Stimulated activated CD8-positive, alpha-beta memory T cell treated with anti-CD3 and anti-CD28 coated beads, Interleukin-12 subunit alpha, Interleukin-12 subunit beta, amount 100 ng/mL, for 24 hours (primary cell): ENCODE measurements at regions not wholly inside any gene's neighbourhood (a gene's known extent, or its start where the extent isn't known, plus 50 kb on each side); places are given as distances from the start of the nearest gene placed in this dataset.
"Not testable (repeated sequence)": the region's sequence is repeated elsewhere in the genome, so short reads cannot be mapped to it uniquely, and the experiment has no call there.

Source experiments
- DNase-seq: peaks from one replicate; pipeline ENCODE4 v3.0.0-alpha.2; 2020; ENCODE audit errors: extremely low read depth

DNA sequence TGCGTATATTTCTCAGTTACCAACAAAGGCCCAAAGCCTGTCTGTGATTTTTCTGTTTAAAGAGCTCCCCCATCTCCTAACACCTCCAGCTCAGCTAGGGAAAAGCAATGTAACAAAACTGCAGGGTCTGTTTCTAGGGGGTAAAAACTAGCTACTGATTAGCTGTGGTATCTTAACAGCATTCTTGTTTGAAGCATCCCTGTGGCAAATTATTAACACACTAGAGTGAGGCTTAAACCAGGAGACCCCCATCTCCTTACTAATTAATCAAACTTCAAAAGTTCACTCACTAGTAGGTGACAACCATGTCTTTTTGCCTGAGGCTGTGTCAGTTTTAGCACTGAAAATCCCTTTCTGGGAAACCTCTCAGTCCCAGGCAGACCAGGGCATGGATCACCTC, 186.2 kb upstream of the PARD3B start:
- no peak for DNase-seq

DNA sequence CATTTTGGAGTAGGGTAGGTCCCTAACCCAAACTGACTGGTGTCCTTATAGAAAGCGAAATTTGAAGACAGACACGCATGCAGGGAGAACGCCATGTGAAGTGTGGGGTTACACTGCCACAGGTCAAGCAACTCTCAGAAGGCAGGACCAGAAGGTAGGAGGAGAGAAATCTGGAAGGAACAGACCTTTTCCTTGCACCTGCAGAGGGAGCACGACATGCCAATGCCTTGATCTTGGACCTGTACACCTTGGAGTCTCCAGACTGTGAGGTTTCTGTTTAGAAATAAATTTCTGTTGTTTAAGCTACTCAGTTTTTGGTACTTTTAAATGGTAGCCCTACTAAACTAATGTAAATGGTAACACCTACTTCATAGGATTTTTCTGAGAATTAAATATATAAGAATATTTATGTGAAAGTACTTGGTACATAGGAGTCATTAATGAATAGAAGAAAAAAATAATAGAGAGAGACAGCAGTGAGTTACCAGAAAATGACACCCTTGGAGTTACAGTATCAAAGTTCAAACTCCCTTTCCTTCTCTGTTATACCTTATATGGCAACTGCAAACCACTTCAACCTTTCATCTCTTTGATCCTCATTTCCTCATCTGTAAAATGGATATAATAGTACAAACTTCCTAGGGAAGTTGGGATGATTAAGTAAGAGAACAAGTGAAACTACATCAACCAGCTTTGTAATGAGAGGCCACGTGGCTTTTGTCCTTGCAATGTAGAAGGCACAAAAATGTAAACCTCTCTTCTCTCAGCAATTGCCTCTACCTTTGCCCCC, 184.9 kb upstream of the PARD3B start:
- DNase-seq: no peak

DNA sequence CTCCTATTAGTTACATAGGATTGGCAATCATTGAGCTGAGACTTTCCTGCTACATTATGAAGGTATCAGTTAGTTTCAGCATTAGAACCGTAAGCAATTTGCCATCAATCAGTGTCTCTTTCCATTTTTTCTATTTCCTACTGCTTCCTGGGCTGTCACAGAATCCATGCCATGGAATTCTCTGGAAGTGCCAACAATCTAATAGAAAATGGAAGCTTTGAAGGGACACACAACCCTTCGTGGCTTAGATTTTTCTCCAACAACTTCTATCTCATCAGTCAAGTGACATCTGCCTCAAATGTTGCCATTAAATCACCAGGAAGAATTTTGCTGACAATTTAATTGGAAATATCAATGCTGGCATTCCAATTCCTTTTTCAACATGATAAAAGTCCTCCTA, 183.5 kb upstream of the PARD3B start:
- no peak for DNase-seq

DNA sequence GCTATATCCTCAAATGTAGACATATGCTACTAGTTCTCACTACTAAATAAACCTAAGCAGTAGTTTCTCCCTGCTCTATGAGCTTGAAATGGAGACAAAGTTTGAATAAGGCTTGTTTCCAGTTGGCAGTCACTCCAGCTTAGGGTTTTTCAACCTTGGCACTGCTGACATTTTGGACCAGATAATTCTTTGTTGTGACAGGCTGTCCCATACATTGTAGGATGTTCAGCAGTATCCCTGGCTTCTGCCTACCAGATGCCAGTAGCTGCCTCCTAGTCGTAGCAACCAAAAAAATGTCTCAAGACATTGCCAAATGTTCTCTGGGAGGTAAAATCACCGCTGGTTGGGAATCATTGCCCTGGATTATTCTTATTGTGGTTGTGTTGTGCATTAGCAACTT, 182.7 kb upstream of the PARD3B start:
- DNase-seq: no peak

DNA sequence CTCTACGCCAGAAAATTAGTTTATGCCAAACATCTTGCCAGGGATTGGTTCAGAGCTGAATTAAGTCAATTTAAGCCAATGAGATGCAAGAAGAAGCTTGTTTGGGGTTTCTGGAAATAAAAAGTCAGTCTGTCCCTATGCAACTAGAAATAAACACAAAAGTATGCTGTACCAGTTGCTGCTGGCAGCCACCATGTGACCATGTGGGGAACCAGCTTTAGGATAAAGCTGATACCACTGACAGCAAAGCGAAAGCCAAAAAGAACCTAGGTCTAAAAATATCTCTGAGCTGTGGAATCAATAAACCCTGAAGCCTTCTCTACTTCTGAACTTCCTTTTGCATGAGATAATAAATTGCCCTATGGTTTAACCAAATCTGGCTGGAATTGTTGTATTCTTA, 181.8 kb upstream of the PARD3B start:
- no peak for DNase-seq

DNA sequence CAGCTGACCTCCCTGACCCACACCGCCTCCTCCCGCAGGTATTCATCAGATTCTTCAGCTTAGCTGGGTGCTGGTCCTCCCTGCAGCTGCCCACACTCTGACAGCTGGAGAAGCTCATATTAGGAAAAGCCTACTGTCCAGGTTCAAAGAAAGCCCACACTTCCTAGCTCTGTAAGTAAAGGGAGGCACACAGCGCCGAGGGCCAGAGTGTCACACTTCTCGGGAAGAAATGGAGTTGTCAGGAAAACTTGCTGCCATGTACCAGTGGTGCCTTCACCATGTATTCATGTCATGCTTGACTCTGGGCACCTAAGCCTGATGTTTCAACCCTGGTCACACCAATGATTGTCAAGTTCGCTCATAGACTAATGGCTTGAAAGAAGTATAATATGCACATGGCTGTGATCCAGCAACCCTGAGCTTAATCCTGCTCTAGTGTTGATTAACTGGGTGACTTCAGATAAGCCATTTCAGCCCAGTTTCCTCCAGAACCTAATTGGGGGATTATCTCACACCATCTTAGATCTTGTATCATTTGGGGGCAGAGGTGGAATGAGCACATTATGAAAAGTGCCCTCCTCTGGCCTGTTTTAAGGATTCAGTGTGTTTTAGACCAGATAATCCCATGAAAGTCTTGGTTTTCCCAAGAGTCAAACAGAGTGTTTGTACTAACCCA, 180.3 kb upstream of the PARD3B start:
- no peak for DNase-seq

DNA sequence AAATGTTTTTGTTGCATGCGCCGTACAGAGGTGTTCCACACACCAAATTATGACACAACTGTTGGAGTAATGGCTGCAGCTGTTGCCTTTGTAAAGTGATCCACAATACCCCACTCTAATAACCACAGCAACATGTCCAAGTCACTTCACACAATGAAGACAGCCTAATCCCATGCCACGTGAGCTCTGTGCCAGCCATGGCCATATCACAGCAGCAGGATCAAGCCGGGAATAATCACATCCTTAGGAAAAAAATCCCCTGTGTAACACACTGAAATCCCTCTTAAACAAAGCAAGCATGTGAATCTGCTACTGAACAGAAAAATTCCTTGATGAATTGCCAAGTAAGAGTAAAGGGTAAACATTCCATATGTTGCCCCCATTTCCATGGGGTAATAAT, 179.5 kb upstream of the PARD3B start:
- no peak for DNase-seq

DNA sequence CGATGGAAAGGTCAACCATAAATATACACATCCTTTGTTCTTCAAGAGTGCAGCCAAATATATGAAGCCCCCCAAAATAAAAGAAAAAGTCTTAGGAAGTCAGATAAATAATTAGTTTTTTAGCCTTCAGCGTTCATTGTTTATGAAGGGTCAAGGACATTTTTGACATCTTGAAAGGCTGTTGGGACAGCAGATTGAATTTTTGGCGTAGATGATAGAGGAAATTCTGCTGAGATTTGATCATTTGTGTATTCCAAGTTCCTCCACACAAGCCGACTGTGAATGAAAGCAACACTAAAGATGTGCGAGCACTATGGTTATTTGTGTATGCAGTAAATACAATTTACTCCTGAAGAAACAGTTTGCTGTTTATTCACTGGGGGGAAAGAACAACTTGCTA, 177.8 kb upstream of the PARD3B start:
- no peak for DNase-seq

DNA sequence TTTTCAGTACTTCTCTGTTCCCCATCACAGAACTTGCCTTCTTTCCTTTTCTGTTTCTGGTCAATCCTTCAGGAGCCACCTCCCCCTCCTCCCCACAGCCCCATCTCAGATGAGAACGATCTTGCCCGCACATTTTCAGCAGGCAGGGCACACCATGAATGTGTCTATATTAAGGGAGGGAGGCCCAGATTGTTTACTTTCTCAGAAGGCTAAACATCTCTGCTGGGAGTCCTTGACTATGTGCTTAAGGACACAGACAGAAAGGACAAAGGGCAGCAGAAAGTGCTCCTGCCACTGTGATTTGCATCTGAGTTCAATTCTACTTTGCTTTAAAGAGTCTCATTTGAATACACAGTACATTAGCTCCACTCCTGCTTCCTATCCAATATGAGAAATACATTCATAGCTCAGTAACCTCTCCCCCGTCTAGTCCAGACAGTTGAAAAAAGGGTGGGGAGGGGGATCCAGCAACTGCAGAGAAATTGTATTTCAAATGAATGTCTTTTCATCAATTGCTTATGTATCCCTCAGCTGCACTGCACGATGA, 175.0 kb upstream of the PARD3B start:
- DNase-seq: no peak

DNA sequence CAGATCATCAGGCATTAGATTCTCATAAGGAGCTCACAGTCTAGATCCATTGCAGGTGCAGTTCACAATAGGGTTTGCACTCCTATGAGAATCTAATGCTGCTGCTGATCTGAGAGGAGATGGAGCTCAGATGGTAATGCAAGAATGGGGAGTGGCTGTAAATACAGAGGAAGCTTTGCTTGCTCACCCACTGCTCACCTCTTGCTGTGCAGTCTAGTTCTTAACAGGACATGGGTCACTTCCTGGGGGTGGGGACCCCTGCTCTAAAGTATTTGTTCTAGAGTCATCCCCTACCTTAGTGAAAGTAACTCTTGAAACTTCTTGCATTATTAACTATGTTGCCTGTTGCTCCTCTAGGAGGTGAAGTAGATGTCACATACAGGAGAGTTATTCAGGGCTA, 171.3 kb upstream of the PARD3B start:
- DNase-seq: no peak

DNA sequence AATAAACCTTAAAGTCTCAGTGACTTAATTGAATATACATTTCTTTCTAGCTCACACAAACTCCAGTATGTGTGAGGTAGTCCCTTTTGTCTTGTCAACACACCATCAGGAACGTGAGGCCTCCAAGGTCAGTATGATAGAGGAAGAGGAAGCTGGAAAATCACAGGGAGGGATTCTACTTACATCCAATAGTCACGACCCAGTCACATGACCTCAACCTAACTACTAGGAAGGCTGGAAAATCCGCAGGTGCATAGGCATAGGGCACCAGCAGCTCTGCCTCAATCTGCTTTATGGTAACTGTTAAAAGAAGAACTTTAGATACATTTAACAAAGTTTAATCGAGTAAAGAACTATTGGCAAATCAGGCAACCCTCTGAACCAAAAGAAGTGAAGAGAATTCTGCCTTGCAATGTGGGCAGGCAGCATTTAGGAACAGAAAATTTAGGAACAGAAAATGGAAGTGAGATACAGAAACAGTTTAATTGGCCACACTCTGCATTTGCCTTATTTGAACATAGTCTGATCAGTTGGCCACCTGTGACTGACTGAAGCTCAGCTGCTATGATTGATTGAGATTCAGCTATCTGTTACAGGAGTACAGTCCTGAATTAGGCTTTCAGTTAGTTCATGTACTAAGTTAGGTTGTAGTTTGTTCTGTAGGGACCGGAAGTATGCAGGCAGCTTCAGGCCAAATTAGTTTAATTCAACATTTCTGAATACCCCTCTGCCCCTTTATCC, 165.0 kb upstream of the PARD3B start:
- DNase-seq: no peak

DNA sequence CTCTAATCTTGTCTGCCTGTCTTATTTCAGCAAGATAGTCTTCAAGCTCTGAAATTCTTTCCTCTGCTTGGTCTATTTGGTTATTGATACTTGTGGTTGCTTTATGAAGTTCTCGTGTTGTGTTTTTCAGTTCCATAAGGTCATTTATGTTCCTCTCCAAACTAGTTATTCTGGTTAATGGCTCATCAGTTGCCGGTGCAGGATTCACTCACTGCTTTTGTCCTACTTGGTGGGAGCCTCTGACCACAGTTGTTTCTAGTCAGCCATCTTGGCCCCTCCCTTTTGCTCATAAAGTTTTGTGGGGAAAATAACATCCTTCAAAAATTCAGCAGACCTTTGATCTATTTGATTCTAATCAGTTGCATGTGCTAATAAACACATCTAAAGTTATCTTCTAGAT, 158.6 kb upstream of the PARD3B start:
- DNase-seq: no peak

DNA sequence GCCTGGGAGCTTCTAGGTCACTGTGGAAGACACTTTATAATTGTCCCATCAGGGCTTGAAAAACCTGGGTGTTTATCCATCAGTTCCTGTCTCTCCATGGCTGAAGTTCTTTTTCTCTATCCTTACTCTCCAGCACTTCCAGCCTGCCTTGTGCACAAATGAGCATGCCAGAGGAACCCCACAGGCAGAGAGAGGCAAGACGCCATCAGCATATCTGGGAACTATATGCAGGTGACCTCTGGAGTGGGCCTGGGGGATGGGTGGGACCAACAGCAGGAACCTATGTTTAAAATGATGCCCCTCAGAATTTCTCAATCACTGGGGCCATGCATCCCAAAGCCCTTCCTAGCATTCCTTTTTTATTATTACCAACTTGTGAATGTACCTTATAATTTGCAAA, 156.2 kb upstream of the PARD3B start:
- DNase-seq: no peak

DNA sequence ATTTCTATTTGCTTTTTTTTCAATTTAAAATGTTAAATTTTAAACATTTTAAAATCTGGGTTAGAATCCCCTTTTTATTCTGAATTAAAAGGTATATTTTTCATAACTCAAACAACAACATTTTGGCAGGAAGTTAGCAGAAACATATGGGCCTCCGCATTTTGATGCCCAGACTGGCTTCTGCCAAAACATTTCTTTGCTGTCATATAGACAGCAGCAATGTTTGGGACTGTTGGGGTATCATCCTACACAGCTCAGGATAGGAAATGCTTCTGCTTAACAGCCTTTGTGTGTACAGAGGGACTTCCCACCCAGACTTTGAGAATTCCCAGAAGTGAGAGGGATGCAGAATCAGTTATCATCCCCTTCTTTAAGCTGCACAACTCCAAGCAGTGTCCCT, 155.4 kb upstream of the PARD3B start:
- DNase-seq: no peak

DNA sequence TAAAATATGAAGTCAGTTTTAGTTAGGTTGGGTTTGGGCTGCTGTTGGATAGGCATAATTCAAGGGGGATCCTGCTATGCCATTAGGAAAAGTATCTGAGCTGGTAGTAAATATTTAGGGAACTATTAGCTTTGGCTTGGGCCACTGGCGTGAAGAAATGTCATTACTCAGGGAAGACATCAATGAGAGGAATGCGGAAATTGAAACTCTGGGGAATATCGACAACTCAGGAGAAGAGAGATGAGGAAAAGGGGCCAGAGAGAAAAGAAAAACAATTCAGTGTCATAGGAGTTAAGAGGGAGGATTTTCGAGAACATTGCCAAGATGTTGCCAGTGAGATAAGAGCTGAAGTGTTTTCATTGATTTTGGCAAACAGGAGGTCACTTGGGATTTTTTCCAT, 149.7 kb upstream of the PARD3B start:
- no peak for DNase-seq

DNA sequence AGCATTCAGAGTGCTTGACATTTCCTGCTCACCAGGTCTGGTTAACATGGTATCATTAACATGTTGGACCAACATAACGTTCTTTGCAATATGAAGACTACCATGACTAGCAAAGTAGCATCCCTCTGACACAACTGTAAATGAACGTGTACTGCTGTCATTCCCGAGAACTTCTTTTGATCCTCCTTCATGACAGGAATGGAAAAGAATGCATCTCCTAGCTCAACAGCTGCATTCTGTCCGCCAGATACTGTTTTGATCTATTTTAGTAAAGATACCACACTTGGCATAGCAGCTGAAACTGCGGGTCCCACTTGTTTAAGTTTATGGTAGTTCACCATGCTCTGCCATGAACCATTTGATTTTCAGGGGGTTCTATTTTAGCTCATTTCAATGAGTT, 144.2 kb upstream of the PARD3B start:
- no peak for DNase-seq

DNA sequence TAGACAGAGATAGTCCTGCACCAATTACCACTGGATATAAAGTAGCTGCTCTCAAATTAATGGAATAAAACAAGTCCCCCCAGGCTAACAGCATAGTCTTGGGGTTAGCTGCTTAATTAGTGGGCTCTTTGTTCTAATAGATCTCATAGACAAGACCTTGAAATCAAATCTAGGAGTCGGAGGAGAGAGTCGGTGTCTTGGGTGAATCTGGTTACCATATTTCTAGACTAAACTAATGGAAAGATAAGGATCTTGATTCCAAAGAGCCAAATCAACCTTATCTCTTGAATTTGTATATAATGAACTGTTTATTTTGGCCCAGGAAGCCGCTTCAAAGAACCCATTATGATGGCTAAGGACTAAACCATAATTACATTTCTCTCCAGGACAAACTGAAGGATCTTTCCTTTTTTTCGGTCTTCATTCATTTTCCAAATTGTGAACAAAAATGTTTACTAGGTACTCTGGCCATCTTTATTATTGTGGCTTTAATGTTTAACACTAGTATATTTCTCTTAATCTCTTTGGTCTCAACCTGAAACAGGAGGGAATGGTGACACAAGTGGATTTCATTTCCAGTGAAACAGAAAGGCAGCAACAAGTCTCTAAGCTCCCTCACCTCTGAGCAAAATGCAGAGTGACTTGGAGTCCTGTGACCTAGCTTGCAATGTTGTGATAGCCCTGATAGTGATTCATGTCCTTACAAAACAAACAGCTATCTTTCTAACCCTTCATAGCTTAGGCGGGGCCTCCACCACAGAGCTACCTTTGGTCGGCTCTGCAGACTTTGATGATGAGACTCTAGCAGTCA, 137.9 kb upstream of the PARD3B start:
- DNase-seq: no peak

DNA sequence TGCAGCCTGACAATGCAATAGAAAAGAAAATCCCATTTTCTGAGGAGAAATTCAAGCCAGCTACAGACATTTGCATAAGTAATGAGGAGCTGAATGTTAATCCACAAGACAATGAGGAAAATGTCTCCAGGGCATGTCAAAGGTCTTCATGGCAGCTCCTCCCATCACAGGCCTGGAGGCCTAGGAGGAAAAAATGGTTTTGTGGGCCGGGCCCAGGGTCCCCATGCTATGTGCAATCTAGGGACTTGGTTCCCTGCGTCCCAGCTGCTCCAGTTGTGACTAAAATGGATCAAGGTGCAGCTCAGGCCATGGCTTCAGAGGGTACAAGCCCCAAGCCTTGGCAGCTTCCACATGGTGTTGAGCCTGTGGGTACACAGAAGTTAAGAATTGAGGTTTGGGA, 132.5 kb upstream of the PARD3B start:
- not testable (repeated sequence) for DNase-seq

DNA sequence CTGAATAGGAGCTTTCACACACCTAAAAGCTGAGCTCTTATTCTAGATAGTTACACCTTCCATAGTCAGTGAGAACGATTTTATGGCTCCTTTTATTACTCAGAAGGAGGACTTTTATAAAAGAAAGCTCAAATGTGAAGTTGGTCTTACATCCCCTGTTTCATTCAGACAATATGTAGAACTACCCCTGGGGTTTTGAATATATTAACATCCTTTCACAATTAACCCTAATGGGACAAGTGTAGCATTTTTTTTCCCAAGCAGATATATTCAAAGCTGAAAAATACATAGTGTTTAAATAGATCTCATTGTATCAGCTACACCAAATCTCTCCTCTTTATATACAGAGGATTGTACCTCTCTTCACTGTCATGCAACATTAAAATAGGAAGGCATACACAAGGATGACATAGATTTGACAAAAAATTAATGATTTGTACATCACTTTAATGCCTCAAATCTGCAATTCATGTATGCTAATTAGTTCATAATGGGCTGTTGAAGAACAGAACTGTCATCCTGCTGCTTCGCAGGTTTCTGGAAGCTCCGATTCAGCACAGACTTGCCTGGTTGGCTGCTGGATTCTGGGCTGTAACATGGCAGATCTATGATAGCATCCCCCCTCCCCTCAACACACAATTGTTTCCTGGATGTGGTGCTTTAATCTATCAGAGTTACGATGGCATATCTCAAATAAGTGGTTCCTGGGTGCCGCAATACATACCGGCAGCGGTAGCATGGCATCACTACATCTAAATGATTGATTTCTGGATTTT, 129.7 kb upstream of the PARD3B start:
- DNase-seq: no peak

DNA sequence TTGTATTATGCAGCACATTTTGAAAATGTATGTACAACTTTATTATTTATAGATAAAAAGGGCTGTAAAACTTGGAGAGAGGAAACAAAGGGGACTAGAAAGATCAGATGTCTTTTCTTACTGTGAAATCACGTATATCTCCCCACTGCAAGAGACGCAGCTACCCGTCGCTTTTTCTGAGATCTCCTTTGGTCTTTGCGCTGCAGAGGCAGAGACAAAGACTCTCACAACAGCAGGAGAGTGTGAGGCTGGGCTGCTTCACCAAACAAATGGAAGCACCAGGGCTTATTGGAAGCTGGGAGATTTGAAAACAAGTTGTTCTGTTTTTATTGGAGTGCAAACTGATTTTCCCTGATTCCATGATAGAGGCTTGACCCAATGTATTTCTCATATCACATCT, 129.0 kb upstream of the PARD3B start:
- DNase-seq: no peak

DNA sequence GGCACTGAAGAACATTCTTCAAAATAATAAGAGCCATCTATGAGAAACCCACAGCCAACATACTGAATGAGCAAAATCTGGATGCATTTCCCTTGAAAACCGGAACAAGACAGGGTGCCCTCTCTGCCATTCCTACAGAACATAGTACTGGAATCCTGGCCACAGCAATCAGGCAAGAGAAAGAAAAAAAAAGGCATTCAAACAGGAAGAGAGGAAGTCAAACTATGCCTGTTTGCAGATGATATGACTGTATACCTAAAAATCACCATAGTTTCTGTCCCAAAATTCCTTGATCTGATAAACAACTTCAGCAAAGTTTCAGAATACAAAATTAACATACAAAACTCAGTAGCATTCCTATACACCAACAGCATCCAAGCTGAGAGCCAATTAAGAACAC, 119.5 kb upstream of the PARD3B start:
- no peak for DNase-seq
